B cell (primary cell): ENCODE measurements at regions not wholly inside any gene's neighbourhood (a gene's known extent, or its start where the extent isn't known, plus 50 kb on each side); places are given as distances from the start of the nearest gene placed in this dataset.

Experiments used
- ATAC-seq: fragments of 200-7000 bp; cut with Tn5 transposase; one replicate; pipeline ENCODE4 v1.10.0; 2021; ENCODE audit warnings: low read depth, mild to moderate bottlenecking, moderate number of reproducible peaks, moderate library complexity
- CTCF ChIA-PET: fragments of 350-600 bp; sonication (Branson Sonifier 250); formaldehyde crosslinking; loops from one replicate; lab custom pipeline; 2021; ENCODE audit warnings: antibody characterized with exemption, inconsistent platforms; lab: Charles Lee
- POLR2A ChIA-PET: fragments of 350-600 bp; sonication (Branson Sonifier 250); formaldehyde crosslinking; loops from one replicate; lab custom pipeline; 2021; ENCODE audit warnings: antibody characterized with exemption; lab: Charles Lee
- DNase-seq: peaks from one replicate; pipeline ENCODE4 v3.0.0; 2013
- H2AFZ ChIP-seq: 2 replicates; pipeline ENCODE4 v1.6.1; 2012; ENCODE audit warnings: mild to moderate bottlenecking, low read depth, low read length; ENCODE audit not compliant: insufficient read depth, poor library complexity, severe bottlenecking
- H3K27ac ChIP-seq, 2 donors: 1 replicate in 1 of 2; 2 replicates in 1 of 2; pipeline ENCODE4 v1.5.1; 2012 to 2013; ENCODE audit warnings: low read length in 2 of 2, mild to moderate bottlenecking in 2 of 2, moderate library complexity in 1 of 2
- H3K27me3 ChIP-seq, 4 experiments: fragments of 200-600 bp in 1 of 4; sonication (generic) in 1 of 4; replicated peaks in 1 of 4; 1 replicate in 2 of 4; 2 replicates in 2 of 4; pipeline versions ENCODE4 v1.6.1 to v1.7.0; 2013 to 2016; ENCODE audit warnings: low read length in 3 of 4, mild to moderate bottlenecking in 2 of 4, mixed read lengths in 1 of 4, moderate library complexity in 1 of 4; ENCODE audit not compliant: insufficient read depth in 4 of 4, control insufficient read depth in 3 of 4; ENCODE audit errors: control extremely low read depth in 1 of 4
- H3K36me3 ChIP-seq, 2 experiments: replicated peaks in 1 of 2; 1 replicate in 1 of 2; 2 replicates in 1 of 2; pipeline versions ENCODE4 v1.6.1 to v1.7.1; 2013; ENCODE audit warnings: low read length in 1 of 2; ENCODE audit not compliant: insufficient read depth in 2 of 2, control insufficient read depth in 1 of 2; ENCODE audit errors: control extremely low read depth in 1 of 2, extremely low read depth in 1 of 2
- H3K4me1 ChIP-seq, 2 donors: fragments of 200-600 bp in 1 of 2; sonication (generic) in 1 of 2; 1 replicate in 1 of 2; 2 replicates in 1 of 2; pipeline versions ENCODE4 v1.5.1 to v1.6.1; 2013 to 2017; ENCODE audit warnings: low read length in 2 of 2; ENCODE audit not compliant: control insufficient read depth in 2 of 2, insufficient read depth in 2 of 2
- H3K4me2 ChIP-seq: replicated peaks from 2 replicates; pipeline ENCODE3; 2012; ENCODE audit warnings: mild to moderate bottlenecking, low read depth, low read length; ENCODE audit not compliant: poor library complexity, severe bottlenecking
- H3K4me3 ChIP-seq, 5 experiments: fragments of 200-600 bp in 1 of 5; sonication (generic) in 1 of 5; 1 replicate in 3 of 5; 2 replicates in 2 of 5; pipeline versions ENCODE4 v1.5.1 to v1.7.0; 2011 to 2016; ENCODE audit warnings: low read length in 4 of 5, mild to moderate bottlenecking in 4 of 5, low read depth in 2 of 5, control low read depth in 1 of 5, moderate library complexity in 1 of 5; ENCODE audit not compliant: insufficient read depth in 1 of 5; ENCODE audit errors: control extremely low read depth in 1 of 5, extremely low read depth in 1 of 5
- H3K79me2 ChIP-seq: fragments of 200-600 bp; sonication (generic); one replicate; pipeline ENCODE4 v1.6.0; 2016; ENCODE audit warnings: low read length; ENCODE audit not compliant: control insufficient read depth, insufficient read depth
- H3K9ac ChIP-seq: fragments of 200-600 bp; sonication (generic); 2 replicates; pipeline ENCODE4 v1.6.1; 2017; ENCODE audit warnings: mild to moderate bottlenecking, low read length, moderate library complexity
- H3K9me3 ChIP-seq, 3 donors: one replicate each; pipeline versions ENCODE4 v1.6.1 to v1.7.1; 2013; ENCODE audit warnings: low read length in 2 of 3; ENCODE audit not compliant: control insufficient read depth in 2 of 3, insufficient read depth in 1 of 3; ENCODE audit errors: control extremely low read depth in 1 of 3
- H4K20me1 ChIP-seq: 2 replicates; pipeline ENCODE4 v1.6.0; 2012; ENCODE audit warnings: mild to moderate bottlenecking, low read length; ENCODE audit not compliant: insufficient read depth, control insufficient read depth, poor library complexity, severe bottlenecking
- H3K27ac Mint-ChIP-seq: one replicate; pipeline ENCODE4 v1.8.0; 2021; ENCODE audit warnings: mixed read lengths
- H3K27me3 Mint-ChIP-seq: one replicate; pipeline ENCODE4 v1.8.0; 2021; ENCODE audit warnings: mixed read lengths
- H3K4me1 Mint-ChIP-seq: one replicate; pipeline ENCODE4 v1.8.0; 2021; ENCODE audit warnings: mixed read lengths
- H3K4me3 Mint-ChIP-seq: one replicate; pipeline ENCODE4 v1.8.0; 2021; ENCODE audit warnings: mixed read lengths
- H3K9me3 Mint-ChIP-seq: one replicate; pipeline ENCODE4 v1.8.0; 2022; ENCODE audit warnings: mixed read lengths; ENCODE audit not compliant: insufficient read depth
- EZH2 ChIP-seq: IDR thresholded peaks from 2 replicates; pipeline ENCODE4 v1.6.1; 2012; ENCODE audit warnings: borderline replicate concordance, low read depth, mild to moderate bottlenecking, moderate library complexity, low read length; ENCODE audit not compliant: insufficient read depth, poor library complexity, severe bottlenecking
- WGBS: methylation state at CpG from one replicate; pipeline ENCODE4 v1.1.5; 2013; ENCODE audit warnings: missing lambda C conversion rate; ENCODE audit not compliant: insufficient coverage; 5-methylcytosine and 5-hydroxymethylcytosine counted together
- intact Hi-C: fragments of 100-400 bp; cut with micrococcal nuclease; formaldehyde crosslinking; loops from one replicate; pipeline ENCODE4 v1.10.0; 2022
- TF ChIP-seq, protein P1 (sequence below): fragments of 200-600 bp; IDR thresholded peaks from one replicate; pipeline ENCODE4 v1.8.0; 2022; ENCODE audit warnings: antibody characterized with exemption, mild to moderate bottlenecking

DNA sequence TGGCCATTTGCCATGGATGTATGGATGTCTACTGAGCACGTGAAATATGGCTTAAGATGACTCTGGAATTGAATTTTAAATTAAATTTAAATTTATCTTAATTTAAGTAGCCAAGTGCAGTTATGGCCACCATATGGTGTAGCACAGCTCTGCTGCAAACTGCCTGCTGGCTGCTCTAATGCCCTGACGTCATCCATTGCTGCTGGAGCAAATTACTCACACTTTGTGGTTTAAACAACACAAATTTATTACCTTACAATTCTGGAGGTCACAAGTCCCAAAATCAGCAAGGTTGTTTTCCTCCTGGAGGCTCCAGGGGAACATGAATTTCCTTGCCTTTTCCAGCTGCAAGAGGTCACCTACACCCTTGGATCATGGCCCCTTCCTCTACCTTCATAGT lies 679.3 kb upstream of the EEF2KMT start:
- intact Hi-C loops = no loop called here
- Histone ChIP-seq H3K27ac (no peak overlapping the region), H3K9ac (no peak overlapping the region), H2AFZ (no peak overlapping the region), H4K20me1 (no peaks in the 10 kb centered on the region), H3K27me3 (no peaks in the 10 kb centered on the region), H3K4me2 (no peak overlapping the region), H3K79me2 (no peaks in the 10 kb centered on the region), H3K4me3 (no peak overlapping the region), H3K4me1 (no peaks in the 10 kb centered on the region), H3K9me3 (peaks cover 0 to 6% (median 1%) of the 10 kb centered on the region in 3 donors), H3K36me3 (no peaks in the 10 kb centered on the region)
- TF ChIP-seq, protein P1, sequence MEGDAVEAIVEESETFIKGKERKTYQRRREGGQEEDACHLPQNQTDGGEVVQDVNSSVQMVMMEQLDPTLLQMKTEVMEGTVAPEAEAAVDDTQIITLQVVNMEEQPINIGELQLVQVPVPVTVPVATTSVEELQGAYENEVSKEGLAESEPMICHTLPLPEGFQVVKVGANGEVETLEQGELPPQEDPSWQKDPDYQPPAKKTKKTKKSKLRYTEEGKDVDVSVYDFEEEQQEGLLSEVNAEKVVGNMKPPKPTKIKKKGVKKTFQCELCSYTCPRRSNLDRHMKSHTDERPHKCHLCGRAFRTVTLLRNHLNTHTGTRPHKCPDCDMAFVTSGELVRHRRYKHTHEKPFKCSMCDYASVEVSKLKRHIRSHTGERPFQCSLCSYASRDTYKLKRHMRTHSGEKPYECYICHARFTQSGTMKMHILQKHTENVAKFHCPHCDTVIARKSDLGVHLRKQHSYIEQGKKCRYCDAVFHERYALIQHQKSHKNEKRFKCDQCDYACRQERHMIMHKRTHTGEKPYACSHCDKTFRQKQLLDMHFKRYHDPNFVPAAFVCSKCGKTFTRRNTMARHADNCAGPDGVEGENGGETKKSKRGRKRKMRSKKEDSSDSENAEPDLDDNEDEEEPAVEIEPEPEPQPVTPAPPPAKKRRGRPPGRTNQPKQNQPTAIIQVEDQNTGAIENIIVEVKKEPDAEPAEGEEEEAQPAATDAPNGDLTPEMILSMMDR = no peak
- Mint-ChIP-seq H3K9me3 (peaks cover 6% of the 10 kb centered on the region), H3K4me3 (no peak overlapping the region), H3K4me1 (no peaks in the 10 kb centered on the region), H3K27ac (no peak overlapping the region), H3K27me3 (no peaks in the 10 kb centered on the region)
- DNase-seq (no peak), ATAC-seq (no peak)
- ChIA-PET CTCF (no interaction called here), POLR2A (no interaction called here)
- WGBS = 47% methylated on average over 1 of the region's 2 CpGs

DNA sequence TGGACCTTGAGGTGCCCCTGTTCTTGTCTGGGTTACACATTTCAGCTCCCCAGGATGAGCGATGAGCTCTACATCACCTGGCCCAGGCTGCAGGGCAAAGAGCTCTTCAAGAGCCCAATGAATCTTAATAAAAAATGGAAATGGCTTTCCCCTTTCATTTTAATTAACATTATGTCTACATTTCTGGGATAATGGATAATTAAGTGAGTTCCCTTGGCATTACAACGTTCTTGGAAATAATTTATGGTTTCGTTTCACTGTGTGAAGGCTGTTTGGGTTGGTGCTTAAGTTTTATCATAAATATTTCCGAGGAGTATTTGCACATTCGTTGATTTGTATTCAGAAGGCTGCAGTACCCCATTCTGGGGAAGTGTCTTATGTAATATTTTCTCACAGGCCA lies 678.3 kb upstream of the EEF2KMT start:
- 100% methylated on average over 1 of the region's 5 CpGs for whole genome bisulfite sequencing
- H3K4me3 Mint-ChIP-seq = no peak overlapping the region
- no peaks in the 10 kb centered on the region for H3K27me3 Mint-ChIP-seq
- no peak overlapping the region for H3K4me3 ChIP-seq
- no peak for TF ChIP-seq EZH2
- TF ChIP-seq, protein P1 = no peak
- no peak overlapping the region for H3K27ac ChIP-seq
- ATAC-seq (no peak), DNase-seq (no peak)
- no peaks in the 10 kb centered on the region for H3K4me1 ChIP-seq
- H3K9me3 ChIP-seq = peaks cover 0 to 6% (median 1%) of the 10 kb centered on the region in 3 donors
- H3K4me2 ChIP-seq = no peak overlapping the region
- H3K4me1 Mint-ChIP-seq = no peaks in the 10 kb centered on the region
- no peaks in the 10 kb centered on the region for H4K20me1 ChIP-seq
- H3K79me2 ChIP-seq = no peaks in the 10 kb centered on the region
- H3K27ac Mint-ChIP-seq = no peak overlapping the region
- ChIA-PET POLR2A (no interaction called here), CTCF (no interaction called here)
- H3K36me3 ChIP-seq = no peaks in the 10 kb centered on the region
- H3K27me3 ChIP-seq = no peaks in the 10 kb centered on the region
- intact Hi-C loops = no loop called here
- no peak overlapping the region for H3K9ac ChIP-seq
- no peak overlapping the region for H2AFZ ChIP-seq
- peaks cover 6% of the 10 kb centered on the region for H3K9me3 Mint-ChIP-seq
